Activated B cell treated with CpG ODN at 0.5 μM for 24 hours (primary cell): ENCODE measurements at regions not wholly inside any gene's neighbourhood (a gene's known extent, or its start where the extent isn't known, plus 50 kb on each side); places are given as distances from the start of the nearest gene placed in this dataset.

Experiments
- ATAC-seq: fragments of 200-7000 bp; cut with Tn5 transposase; one replicate; pipeline ENCODE4 v1.10.0; 2021; ENCODE audit warnings: low read depth, mild to moderate bottlenecking, moderate library complexity
- CTCF ChIA-PET: fragments of 350-600 bp; sonication (Branson Sonifier 250); formaldehyde crosslinking; loops from one replicate; lab custom pipeline; 2021; ENCODE audit warnings: antibody characterized with exemption; lab: Charles Lee
- POLR2A ChIA-PET: fragments of 350-600 bp; sonication (Branson Sonifier 250); formaldehyde crosslinking; loops from one replicate; lab custom pipeline; 2021; ENCODE audit warnings: antibody characterized with exemption; lab: Charles Lee
- DNase-seq: peaks from one replicate; pipeline ENCODE4 v3.0.0; 2022
- H3K27ac Mint-ChIP-seq: one replicate; pipeline ENCODE4 v1.8.0; 2020; ENCODE audit warnings: mixed read lengths
- H3K27me3 Mint-ChIP-seq: one replicate; pipeline ENCODE4 v1.8.0; 2021; ENCODE audit warnings: mixed read lengths
- H3K36me3 Mint-ChIP-seq: one replicate; pipeline ENCODE4 v1.8.0; 2021; ENCODE audit warnings: low read depth, mixed read lengths
- H3K4me1 Mint-ChIP-seq: one replicate; pipeline ENCODE4 v1.8.0; 2021; ENCODE audit warnings: mixed read lengths
- H3K4me3 Mint-ChIP-seq: one replicate; pipeline ENCODE4 v1.8.0; 2020; ENCODE audit warnings: mild to moderate bottlenecking, mixed read lengths
- H3K9me3 Mint-ChIP-seq: one replicate; pipeline ENCODE4 v1.8.0; 2020; ENCODE audit warnings: mixed read lengths
- CTCF ChIP-seq: fragments of 200-600 bp; IDR thresholded peaks from one replicate; pipeline ENCODE4 v1.8.0; 2022; ENCODE audit warnings: antibody characterized with exemption, mild to moderate bottlenecking
- intact Hi-C: fragments of 100-400 bp; cut with micrococcal nuclease; formaldehyde crosslinking; loops from one replicate; pipeline ENCODE4 v1.15.1; 2024

GRCh38 chr4:123599061-123599919 is 202.7 kb downstream of the SPRY1 start:
- intact Hi-C loops = no loop called here
- ATAC-seq = no peak
- DNase-seq = no peak
- Mint-ChIP-seq H3K4me3 (no peak overlapping the region), H3K27ac (no peak overlapping the region), H3K36me3 (no peaks in the 10 kb centered on the region), H3K27me3 (no peaks in the 10 kb centered on the region), H3K4me1 (peaks cover 26% of the 10 kb centered on the region), H3K9me3 (no peaks in the 10 kb centered on the region)
- ChIA-PET CTCF (no interaction called here), POLR2A (interaction anchor here (1.0 kb wide), 1 partner anchor 155 kb away, joined by 3 read pairs; no protein-coding TSS in a partner anchor)
- no peak for TF ChIP-seq CTCF

GRCh38 chr4:123599920-123600810 is 203.6 kb downstream of the SPRY1 start:
- peaks cover 26% of the 10 kb centered on the region for H3K4me1 Mint-ChIP-seq
- intact Hi-C loops = no loop called here

GRCh38 chr4:123600987-123601904 is 204.7 kb downstream of the SPRY1 start:
- CTCF ChIA-PET = no interaction called here
- Mint-ChIP-seq H3K4me1 (peaks cover 30% of the 10 kb centered on the region), H3K27me3 (no peaks in the 10 kb centered on the region), H3K27ac (no peak overlapping the region), H3K4me3 (no peak overlapping the region), H3K9me3 (no peaks in the 10 kb centered on the region), H3K36me3 (no peaks in the 10 kb centered on the region)
- ATAC-seq (no peak), DNase-seq (no peak)
- POLR2A ChIA-PET = no interaction called here
- no peak for TF ChIP-seq CTCF
- intact Hi-C loops = no loop called here

More at GRCh38 chr4:123599920-123600810, 203.6 kb downstream of the SPRY1 start:
- CTCF ChIA-PET = no interaction called here
- Mint-ChIP-seq H3K9me3 (no peaks in the 10 kb centered on the region), H3K36me3 (no peaks in the 10 kb centered on the region), H3K27me3 (no peaks in the 10 kb centered on the region), H3K27ac (peak overlapping the region; percentile 5), H3K4me3 (peak overlapping the region; percentile 0)
- POLR2A ChIA-PET = interaction anchor here (1.0 kb wide), 1 partner anchor 156 kb away, joined by 3 read pairs; no protein-coding TSS in a partner anchor
- DNase-seq (no peak), ATAC-seq (peak; percentile 88)
- no peak for TF ChIP-seq CTCF

GRCh38 chr4:123602007-123602406 is 205.4 kb downstream of the SPRY1 start:
- H3K4me3 Mint-ChIP-seq = no peak overlapping the region
- no peak overlapping the region for H3K27ac Mint-ChIP-seq
- ChIA-PET POLR2A (no interaction called here), CTCF (no interaction called here)
- H3K4me1 Mint-ChIP-seq = peaks cover 38% of the 10 kb centered on the region
- H3K36me3 Mint-ChIP-seq = no peaks in the 10 kb centered on the region
- ATAC-seq (no peak), DNase-seq (no peak)
- no peak for TF ChIP-seq CTCF
- intact Hi-C loops = no loop called here
- H3K9me3 Mint-ChIP-seq = no peaks in the 10 kb centered on the region
- no peaks in the 10 kb centered on the region for H3K27me3 Mint-ChIP-seq
